Neural cell (in vitro differentiated cells): ENCODE measurements at regions not wholly inside any gene's neighbourhood (a gene's known extent, or its start where the extent isn't known, plus 50 kb on each side); places are given as distances from the start of the nearest gene placed in this dataset.

Experiments used
- H2AFZ ChIP-seq: fragments of 200-600, 300-800 bp; sonication (generic), shearing (Covaris generic); 2 replicates; pipeline ENCODE4 v1.6.0; 2014; ENCODE audit warnings: low read depth, mild to moderate bottlenecking, antibody characterized with exemption, low read length, moderate library complexity
- H3F3A ChIP-seq: fragments of 200-600 bp; shearing (Covaris generic); 2 replicates; pipeline ENCODE4 v1.6.1; 2016; ENCODE audit warnings: mild to moderate bottlenecking, moderate library complexity, mixed read lengths, antibody characterized with exemption, low read length; ENCODE audit not compliant: insufficient read depth, poor library complexity, severe bottlenecking
- H3K27ac ChIP-seq: fragments of 200-600, 300-800 bp; sonication (generic), shearing (Covaris generic); 2 replicates; pipeline ENCODE4 v1.5.1; 2014; ENCODE audit warnings: mild to moderate bottlenecking, low read length, moderate library complexity
- H3K27me3 ChIP-seq: fragments of 300-800, 200-600 bp; sonication (generic), shearing (Covaris generic); 2 replicates; pipeline ENCODE4 v1.6.0; 2014; ENCODE audit warnings: mild to moderate bottlenecking, low read depth, low read length, moderate library complexity; ENCODE audit not compliant: insufficient read depth
- H3K36me3 ChIP-seq: fragments of 300-800, 200-600 bp; sonication (generic), shearing (Covaris generic); 2 replicates; pipeline ENCODE4 v1.5.1; 2014; ENCODE audit warnings: mild to moderate bottlenecking, antibody characterized with exemption, low read length, moderate library complexity; ENCODE audit not compliant: insufficient read depth
- H3K4me2 ChIP-seq: fragments of 300-800, 200-600 bp; sonication (generic), shearing (Covaris generic); 2 replicates; pipeline ENCODE4 v1.6.0; 2014; ENCODE audit warnings: mild to moderate bottlenecking, low read length
- H3K4me3 ChIP-seq: fragments of 300-800, 200-600 bp; sonication (generic), shearing (Covaris generic); 2 replicates; pipeline ENCODE4 v1.5.1; 2014; ENCODE audit warnings: mild to moderate bottlenecking, low read length, moderate library complexity
- H3K79me2 ChIP-seq: fragments of 200-600 bp; shearing (Covaris generic); replicated peaks from 2 replicates; pipeline ENCODE4 v1.6.0; 2014; ENCODE audit warnings: mild to moderate bottlenecking, low read length, moderate library complexity; ENCODE audit not compliant: insufficient read depth
- H3K9ac ChIP-seq: fragments of 300-800, 200-600 bp; sonication (generic), shearing (Covaris generic); 2 replicates; pipeline ENCODE4 v1.6.1; 2016; ENCODE audit warnings: mild to moderate bottlenecking, low read length, mixed read lengths
- H3K9me2 ChIP-seq: fragments of 200-600 bp; shearing (Covaris generic); 2 replicates; pipeline ENCODE4 v1.6.1; 2016; ENCODE audit warnings: mild to moderate bottlenecking, low read length, mixed read lengths; ENCODE audit not compliant: insufficient read depth
- H3K9me3 ChIP-seq: fragments of 200-600, 300-800 bp; sonication (generic), shearing (Covaris generic); 2 replicates; pipeline ENCODE4 v1.6.1; 2016; ENCODE audit warnings: mild to moderate bottlenecking, mixed run types, low read length, moderate library complexity, mixed read lengths
- H4K20me1 ChIP-seq: fragments of 200-600 bp; shearing (Covaris generic); 2 replicates; pipeline ENCODE4 v1.6.1; 2016; ENCODE audit warnings: mild to moderate bottlenecking, mixed run types; ENCODE audit not compliant: insufficient read depth
- EP300 ChIP-seq: fragments of 450-650 bp; conservative IDR thresholded peaks from 2 replicates; pipeline ENCODE4 v1.6.1; 2014; ENCODE audit warnings: antibody characterized with exemption, mild to moderate bottlenecking, moderate library complexity; ENCODE audit not compliant: poor library complexity, severe bottlenecking
- EZH2 ChIP-seq: fragments of 200-600, 300-800 bp; shearing (Covaris generic), sonication (generic); IDR thresholded peaks from 2 replicates; pipeline ENCODE4 v1.6.1; 2014; ENCODE audit warnings: antibody characterized with exemption, low read length, borderline replicate concordance, mild to moderate bottlenecking; ENCODE audit not compliant: insufficient read depth, poor library complexity, severe bottlenecking
- MXI1 ChIP-seq: fragments of 450-650 bp; conservative IDR thresholded peaks from 2 replicates; pipeline ENCODE4 v1.6.1; 2014; ENCODE audit warnings: antibody characterized with exemption, mild to moderate bottlenecking; ENCODE audit not compliant: poor library complexity, severe bottlenecking
- POLR2AphosphoS5 ChIP-seq: IDR thresholded peaks from 2 replicates; pipeline ENCODE4 v1.6.1; 2012
- RAD21 ChIP-seq: fragments of 450-650 bp; conservative IDR thresholded peaks from 2 replicates; pipeline ENCODE4 v1.6.1; 2014; ENCODE audit warnings: antibody characterized with exemption, mild to moderate bottlenecking, moderate library complexity
- SMC3 ChIP-seq: fragments of 450-650 bp; conservative IDR thresholded peaks from 2 replicates; pipeline ENCODE4 v1.6.1; 2014; ENCODE audit warnings: antibody characterized with exemption, mild to moderate bottlenecking, moderate library complexity; ENCODE audit not compliant: poor library complexity
- TAF1 ChIP-seq: IDR thresholded peaks from 2 replicates; pipeline ENCODE4 v1.6.1; 2012; ENCODE audit warnings: low read depth
- TF ChIP-seq, protein P1 (sequence below): fragments of 450-650 bp; IDR thresholded peaks from 2 replicates; pipeline ENCODE4 v1.5.1; 2014; ENCODE audit warnings: antibody characterized with exemption, mild to moderate bottlenecking, moderate library complexity; ENCODE audit not compliant: poor library complexity, severe bottlenecking
- TF ChIP-seq, protein P2 (sequence below): IDR thresholded peaks from 2 replicates; pipeline ENCODE4 v1.6.1; 2012; ENCODE audit warnings: borderline replicate concordance

DNA sequence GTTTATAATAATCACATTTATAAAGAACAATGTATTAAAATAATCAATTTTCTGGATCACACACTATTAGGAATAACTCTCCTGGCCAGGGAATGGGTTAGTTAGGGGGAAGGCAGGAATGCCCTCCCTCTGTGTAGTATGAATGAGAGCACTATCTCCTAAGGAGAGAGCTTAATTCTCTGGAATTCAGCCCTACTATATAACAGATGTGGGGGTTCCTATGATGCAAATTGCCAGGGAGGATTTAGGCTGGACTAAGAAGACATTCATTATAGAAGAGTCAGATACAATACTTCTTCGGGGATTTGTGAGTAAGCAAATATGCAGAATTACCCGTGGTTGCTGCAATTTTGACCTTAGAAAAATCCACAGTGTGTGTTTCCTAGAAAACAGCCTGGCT lies 250.1 kb upstream of the VRK2 start:
- H3K9me2 ChIP-seq: no peaks in the 10 kb centered on the region
- no peaks in the 10 kb centered on the region for H3K27me3 ChIP-seq
- no peaks in the 10 kb centered on the region for H3F3A ChIP-seq
- peaks cover 4% of the 10 kb centered on the region for H3K9me3 ChIP-seq
- no peak overlapping the region for H2AFZ ChIP-seq
- no peaks in the 10 kb centered on the region for H3K79me2 ChIP-seq
- TF ChIP-seq SMC3 (no peak), EP300 (no peak), EZH2 (no peak), TAF1 (no peak), RAD21 (no peak), MXI1 (no peak), POLR2AphosphoS5 (no peak)
- TF ChIP-seq, protein P1, sequence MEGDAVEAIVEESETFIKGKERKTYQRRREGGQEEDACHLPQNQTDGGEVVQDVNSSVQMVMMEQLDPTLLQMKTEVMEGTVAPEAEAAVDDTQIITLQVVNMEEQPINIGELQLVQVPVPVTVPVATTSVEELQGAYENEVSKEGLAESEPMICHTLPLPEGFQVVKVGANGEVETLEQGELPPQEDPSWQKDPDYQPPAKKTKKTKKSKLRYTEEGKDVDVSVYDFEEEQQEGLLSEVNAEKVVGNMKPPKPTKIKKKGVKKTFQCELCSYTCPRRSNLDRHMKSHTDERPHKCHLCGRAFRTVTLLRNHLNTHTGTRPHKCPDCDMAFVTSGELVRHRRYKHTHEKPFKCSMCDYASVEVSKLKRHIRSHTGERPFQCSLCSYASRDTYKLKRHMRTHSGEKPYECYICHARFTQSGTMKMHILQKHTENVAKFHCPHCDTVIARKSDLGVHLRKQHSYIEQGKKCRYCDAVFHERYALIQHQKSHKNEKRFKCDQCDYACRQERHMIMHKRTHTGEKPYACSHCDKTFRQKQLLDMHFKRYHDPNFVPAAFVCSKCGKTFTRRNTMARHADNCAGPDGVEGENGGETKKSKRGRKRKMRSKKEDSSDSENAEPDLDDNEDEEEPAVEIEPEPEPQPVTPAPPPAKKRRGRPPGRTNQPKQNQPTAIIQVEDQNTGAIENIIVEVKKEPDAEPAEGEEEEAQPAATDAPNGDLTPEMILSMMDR: no peak
- TF ChIP-seq, protein P2, sequence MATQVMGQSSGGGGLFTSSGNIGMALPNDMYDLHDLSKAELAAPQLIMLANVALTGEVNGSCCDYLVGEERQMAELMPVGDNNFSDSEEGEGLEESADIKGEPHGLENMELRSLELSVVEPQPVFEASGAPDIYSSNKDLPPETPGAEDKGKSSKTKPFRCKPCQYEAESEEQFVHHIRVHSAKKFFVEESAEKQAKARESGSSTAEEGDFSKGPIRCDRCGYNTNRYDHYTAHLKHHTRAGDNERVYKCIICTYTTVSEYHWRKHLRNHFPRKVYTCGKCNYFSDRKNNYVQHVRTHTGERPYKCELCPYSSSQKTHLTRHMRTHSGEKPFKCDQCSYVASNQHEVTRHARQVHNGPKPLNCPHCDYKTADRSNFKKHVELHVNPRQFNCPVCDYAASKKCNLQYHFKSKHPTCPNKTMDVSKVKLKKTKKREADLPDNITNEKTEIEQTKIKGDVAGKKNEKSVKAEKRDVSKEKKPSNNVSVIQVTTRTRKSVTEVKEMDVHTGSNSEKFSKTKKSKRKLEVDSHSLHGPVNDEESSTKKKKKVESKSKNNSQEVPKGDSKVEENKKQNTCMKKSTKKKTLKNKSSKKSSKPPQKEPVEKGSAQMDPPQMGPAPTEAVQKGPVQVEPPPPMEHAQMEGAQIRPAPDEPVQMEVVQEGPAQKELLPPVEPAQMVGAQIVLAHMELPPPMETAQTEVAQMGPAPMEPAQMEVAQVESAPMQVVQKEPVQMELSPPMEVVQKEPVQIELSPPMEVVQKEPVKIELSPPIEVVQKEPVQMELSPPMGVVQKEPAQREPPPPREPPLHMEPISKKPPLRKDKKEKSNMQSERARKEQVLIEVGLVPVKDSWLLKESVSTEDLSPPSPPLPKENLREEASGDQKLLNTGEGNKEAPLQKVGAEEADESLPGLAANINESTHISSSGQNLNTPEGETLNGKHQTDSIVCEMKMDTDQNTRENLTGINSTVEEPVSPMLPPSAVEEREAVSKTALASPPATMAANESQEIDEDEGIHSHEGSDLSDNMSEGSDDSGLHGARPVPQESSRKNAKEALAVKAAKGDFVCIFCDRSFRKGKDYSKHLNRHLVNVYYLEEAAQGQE: no peak
- no peak overlapping the region for H3K27ac ChIP-seq
- H4K20me1 ChIP-seq: no peaks in the 10 kb centered on the region
- no peak overlapping the region for H3K4me2 ChIP-seq
- no peaks in the 10 kb centered on the region for H3K36me3 ChIP-seq
- H3K4me3 ChIP-seq: no peak overlapping the region
- no peak overlapping the region for H3K9ac ChIP-seq

DNA sequence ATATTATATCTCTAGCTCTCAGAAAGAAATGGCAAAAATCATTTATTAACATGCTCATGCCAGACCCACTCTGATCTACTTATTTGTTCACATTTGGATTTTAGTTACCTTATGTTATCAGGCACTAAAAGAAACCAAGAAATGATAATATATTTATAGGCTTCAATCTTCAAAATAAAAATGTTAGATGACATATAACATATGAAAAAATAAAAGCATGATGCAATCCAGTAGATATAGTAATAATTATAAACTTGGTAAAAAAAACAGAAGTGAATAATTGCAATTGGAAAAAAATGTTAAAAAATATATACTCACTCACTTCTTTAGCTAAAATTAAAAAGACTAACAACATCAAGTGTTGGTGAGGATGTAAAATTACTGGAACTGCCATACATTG lies 248.3 kb upstream of the VRK2 start:
- no peaks in the 10 kb centered on the region for H3K9me2 ChIP-seq
- peaks cover 4% of the 10 kb centered on the region for H3K9me3 ChIP-seq
- H2AFZ ChIP-seq: no peak overlapping the region
- H3K4me2 ChIP-seq: no peak overlapping the region
- no peak overlapping the region for H3K4me3 ChIP-seq
- TF ChIP-seq EZH2 (no peak), RAD21 (no peak), POLR2AphosphoS5 (no peak), MXI1 (no peak), EP300 (no peak), TAF1 (no peak), SMC3 (no peak)
- TF ChIP-seq, protein P2: no peak
- TF ChIP-seq, protein P1: no peak
- no peak overlapping the region for H3K27ac ChIP-seq
- no peak overlapping the region for H3K9ac ChIP-seq
- H4K20me1 ChIP-seq: no peaks in the 10 kb centered on the region
- no peaks in the 10 kb centered on the region for H3F3A ChIP-seq
- H3K79me2 ChIP-seq: no peaks in the 10 kb centered on the region
- H3K36me3 ChIP-seq: no peaks in the 10 kb centered on the region
- no peaks in the 10 kb centered on the region for H3K27me3 ChIP-seq
